ENCODE measurements at regions not wholly inside any gene's neighbourhood (a gene's known extent, or its start where the extent isn't known, plus 50 kb on each side); places are given as distances from the start of the nearest gene placed in this dataset.

DNA sequence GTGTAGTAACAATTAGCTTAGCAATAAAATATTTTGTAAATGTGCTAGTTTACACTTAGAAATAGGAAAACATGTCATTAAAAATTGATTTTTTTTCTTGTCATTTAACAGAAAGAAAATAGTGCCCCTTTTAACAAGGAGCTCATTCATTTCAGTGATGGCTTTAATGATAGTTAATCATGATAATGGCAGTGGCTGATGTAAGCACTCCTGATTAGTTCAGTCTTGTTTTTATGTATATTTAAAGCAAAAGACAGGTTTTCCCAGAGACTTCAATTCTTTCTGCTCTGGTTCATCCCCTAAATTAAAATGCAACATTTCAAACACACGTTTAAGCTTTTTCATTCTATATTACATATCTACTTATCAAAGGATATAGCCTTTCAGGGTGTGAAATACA lies 1039.5 kb upstream of the PCDH7 start (continued):
- TF ChIP-seq, protein P1, sequence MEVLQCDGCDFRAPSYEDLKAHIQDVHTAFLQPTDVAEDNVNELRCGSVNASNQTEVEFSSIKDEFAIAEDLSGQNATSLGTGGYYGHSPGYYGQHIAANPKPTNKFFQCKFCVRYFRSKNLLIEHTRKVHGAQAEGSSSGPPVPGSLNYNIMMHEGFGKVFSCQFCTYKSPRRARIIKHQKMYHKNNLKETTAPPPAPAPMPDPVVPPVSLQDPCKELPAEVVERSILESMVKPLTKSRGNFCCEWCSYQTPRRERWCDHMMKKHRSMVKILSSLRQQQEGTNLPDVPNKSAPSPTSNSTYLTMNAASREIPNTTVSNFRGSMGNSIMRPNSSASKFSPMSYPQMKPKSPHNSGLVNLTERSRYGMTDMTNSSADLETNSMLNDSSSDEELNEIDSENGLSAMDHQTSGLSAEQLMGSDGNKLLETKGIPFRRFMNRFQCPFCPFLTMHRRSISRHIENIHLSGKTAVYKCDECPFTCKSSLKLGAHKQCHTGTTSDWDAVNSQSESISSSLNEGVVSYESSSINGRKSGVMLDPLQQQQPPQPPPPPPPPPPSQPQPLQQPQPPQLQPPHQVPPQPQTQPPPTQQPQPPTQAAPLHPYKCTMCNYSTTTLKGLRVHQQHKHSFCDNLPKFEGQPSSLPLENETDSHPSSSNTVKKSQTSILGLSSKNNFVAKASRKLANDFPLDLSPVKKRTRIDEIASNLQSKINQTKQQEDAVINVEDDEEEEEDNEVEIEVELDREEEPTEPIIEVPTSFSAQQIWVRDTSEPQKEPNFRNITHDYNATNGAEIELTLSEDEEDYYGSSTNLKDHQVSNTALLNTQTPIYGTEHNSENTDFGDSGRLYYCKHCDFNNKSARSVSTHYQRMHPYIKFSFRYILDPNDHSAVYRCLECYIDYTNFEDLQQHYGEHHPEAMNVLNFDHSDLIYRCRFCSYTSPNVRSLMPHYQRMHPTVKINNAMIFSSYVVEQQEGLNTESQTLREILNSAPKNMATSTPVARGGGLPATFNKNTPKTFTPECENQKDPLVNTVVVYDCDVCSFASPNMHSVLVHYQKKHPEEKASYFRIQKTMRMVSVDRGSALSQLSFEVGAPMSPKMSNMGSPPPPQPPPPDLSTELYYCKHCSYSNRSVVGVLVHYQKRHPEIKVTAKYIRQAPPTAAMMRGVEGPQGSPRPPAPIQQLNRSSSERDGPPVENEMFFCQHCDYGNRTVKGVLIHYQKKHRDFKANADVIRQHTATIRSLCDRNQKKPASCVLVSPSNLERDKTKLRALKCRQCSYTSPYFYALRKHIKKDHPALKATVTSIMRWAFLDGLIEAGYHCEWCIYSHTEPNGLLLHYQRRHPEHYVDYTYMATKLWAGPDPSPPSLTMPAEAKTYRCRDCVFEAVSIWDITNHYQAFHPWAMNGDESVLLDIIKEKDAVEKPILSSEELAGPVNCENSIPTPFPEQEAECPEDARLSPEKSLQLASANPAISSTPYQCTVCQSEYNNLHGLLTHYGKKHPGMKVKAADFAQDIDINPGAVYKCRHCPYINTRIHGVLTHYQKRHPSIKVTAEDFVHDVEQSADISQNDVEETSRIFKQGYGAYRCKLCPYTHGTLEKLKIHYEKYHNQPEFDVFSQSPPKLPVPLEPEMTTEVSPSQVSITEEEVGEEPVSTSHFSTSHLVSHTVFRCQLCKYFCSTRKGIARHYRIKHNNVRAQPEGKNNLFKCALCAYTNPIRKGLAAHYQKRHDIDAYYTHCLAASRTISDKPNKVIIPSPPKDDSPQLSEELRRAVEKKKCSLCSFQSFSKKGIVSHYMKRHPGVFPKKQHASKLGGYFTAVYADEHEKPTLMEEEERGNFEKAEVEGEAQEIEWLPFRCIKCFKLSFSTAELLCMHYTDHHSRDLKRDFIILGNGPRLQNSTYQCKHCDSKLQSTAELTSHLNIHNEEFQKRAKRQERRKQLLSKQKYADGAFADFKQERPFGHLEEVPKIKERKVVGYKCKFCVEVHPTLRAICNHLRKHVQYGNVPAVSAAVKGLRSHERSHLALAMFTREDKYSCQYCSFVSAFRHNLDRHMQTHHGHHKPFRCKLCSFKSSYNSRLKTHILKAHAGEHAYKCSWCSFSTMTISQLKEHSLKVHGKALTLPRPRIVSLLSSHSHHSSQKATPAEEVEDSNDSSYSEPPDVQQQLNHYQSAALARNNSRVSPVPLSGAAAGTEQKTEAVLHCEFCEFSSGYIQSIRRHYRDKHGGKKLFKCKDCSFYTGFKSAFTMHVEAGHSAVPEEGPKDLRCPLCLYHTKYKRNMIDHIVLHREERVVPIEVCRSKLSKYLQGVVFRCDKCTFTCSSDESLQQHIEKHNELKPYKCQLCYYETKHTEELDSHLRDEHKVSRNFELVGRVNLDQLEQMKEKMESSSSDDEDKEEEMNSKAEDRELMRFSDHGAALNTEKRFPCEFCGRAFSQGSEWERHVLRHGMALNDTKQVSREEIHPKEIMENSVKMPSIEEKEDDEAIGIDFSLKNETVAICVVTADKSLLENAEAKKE (CRISPR knock-in tag; IDR thresholded peaks at IDR 0.05) = no peak
- TF ChIP-seq CREB1 (CRISPR knock-in tag; IDR thresholded peaks at IDR 0.05; ENCODE audit: low read depth) (no peak), NANOG (IDR thresholded peaks at IDR 0.05; ENCODE audit: borderline replicate concordance) (no peak), STAT1 (IDR thresholded peaks at IDR 0.05; ENCODE audit: unreplicated experiment) (no peak), EZH2 (IDR thresholded peaks at IDR 0.05; ENCODE audit: low read depth, unreplicated experiment) (no peak), CTCF (conservative IDR thresholded peaks at IDR 0.05; ENCODE audit: low read depth in 2 of 2) (no peak), EZH2phosphoT487 (IDR thresholded peaks at IDR 0.05; ENCODE audit: unreplicated experiment) (no peak), JUNB (IDR thresholded peaks at IDR 0.05; ENCODE audit: unreplicated experiment) (no peak), ZNF331 (CRISPR knock-in tag; IDR thresholded peaks at IDR 0.05; ENCODE audit: low read depth) (no peak)
- TF ChIP-seq, protein P2, sequence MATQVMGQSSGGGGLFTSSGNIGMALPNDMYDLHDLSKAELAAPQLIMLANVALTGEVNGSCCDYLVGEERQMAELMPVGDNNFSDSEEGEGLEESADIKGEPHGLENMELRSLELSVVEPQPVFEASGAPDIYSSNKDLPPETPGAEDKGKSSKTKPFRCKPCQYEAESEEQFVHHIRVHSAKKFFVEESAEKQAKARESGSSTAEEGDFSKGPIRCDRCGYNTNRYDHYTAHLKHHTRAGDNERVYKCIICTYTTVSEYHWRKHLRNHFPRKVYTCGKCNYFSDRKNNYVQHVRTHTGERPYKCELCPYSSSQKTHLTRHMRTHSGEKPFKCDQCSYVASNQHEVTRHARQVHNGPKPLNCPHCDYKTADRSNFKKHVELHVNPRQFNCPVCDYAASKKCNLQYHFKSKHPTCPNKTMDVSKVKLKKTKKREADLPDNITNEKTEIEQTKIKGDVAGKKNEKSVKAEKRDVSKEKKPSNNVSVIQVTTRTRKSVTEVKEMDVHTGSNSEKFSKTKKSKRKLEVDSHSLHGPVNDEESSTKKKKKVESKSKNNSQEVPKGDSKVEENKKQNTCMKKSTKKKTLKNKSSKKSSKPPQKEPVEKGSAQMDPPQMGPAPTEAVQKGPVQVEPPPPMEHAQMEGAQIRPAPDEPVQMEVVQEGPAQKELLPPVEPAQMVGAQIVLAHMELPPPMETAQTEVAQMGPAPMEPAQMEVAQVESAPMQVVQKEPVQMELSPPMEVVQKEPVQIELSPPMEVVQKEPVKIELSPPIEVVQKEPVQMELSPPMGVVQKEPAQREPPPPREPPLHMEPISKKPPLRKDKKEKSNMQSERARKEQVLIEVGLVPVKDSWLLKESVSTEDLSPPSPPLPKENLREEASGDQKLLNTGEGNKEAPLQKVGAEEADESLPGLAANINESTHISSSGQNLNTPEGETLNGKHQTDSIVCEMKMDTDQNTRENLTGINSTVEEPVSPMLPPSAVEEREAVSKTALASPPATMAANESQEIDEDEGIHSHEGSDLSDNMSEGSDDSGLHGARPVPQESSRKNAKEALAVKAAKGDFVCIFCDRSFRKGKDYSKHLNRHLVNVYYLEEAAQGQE (IDR thresholded peaks at IDR 0.05; ENCODE audit: unreplicated experiment) = no peak
